Panc1 (cell line): ENCODE measurements at regions not wholly inside any gene's neighbourhood (a gene's known extent, or its start where the extent isn't known, plus 50 kb on each side); places are given as distances from the start of the nearest gene placed in this dataset.

ENCODE experiments used
- POLR2AphosphoS5 ChIP-seq: IDR thresholded peaks from 2 replicates; pipeline ENCODE4 v1.6.1; 2012; ENCODE audit warnings: mild to moderate bottlenecking, low read depth, low read length, moderate library complexity
- TCF7L2 ChIP-seq: IDR thresholded peaks from 2 replicates; pipeline ENCODE4 v1.6.1; 2011; ENCODE audit warnings: mild to moderate bottlenecking, low read depth, low read length, inconsistent platforms
- TF ChIP-seq, protein P1 (sequence below): fragments of 450-650 bp; IDR thresholded peaks from 2 replicates; pipeline ENCODE4 v1.5.1; 2017; ENCODE audit warnings: mild to moderate bottlenecking
- TF ChIP-seq, protein P2 (sequence below), 2 experiments: IDR thresholded peaks; 2 replicates each; pipeline ENCODE4 v1.6.1; 2011 to 2012; ENCODE audit warnings: low read depth in 2 of 2, control low read depth in 1 of 2, low read length in 1 of 2, mild to moderate bottlenecking in 1 of 2, moderate library complexity in 1 of 2; ENCODE audit not compliant: insufficient read depth in 1 of 2

DNA sequence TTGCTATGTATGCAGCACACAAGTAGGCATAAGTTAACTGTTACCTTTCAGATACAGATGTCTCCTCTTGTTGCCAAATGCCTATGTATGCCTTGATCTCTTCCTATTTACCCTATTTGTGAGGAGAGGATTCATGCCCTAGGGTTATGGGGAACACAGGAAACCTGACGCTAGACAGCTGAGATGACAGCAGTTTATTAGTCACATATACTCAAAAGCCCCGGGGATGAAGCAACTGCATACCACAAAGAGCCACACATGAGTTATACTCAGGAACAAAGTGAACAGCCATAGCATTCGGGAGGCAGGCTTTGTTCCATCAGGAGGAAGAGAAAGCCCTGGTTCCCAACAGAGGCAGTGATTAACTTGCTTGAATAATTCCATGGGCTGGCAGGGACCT is 1011.7 kb upstream of the PCDH7 start:
- TF ChIP-seq, protein P1, sequence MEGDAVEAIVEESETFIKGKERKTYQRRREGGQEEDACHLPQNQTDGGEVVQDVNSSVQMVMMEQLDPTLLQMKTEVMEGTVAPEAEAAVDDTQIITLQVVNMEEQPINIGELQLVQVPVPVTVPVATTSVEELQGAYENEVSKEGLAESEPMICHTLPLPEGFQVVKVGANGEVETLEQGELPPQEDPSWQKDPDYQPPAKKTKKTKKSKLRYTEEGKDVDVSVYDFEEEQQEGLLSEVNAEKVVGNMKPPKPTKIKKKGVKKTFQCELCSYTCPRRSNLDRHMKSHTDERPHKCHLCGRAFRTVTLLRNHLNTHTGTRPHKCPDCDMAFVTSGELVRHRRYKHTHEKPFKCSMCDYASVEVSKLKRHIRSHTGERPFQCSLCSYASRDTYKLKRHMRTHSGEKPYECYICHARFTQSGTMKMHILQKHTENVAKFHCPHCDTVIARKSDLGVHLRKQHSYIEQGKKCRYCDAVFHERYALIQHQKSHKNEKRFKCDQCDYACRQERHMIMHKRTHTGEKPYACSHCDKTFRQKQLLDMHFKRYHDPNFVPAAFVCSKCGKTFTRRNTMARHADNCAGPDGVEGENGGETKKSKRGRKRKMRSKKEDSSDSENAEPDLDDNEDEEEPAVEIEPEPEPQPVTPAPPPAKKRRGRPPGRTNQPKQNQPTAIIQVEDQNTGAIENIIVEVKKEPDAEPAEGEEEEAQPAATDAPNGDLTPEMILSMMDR, result no peak
- TF ChIP-seq TCF7L2 (no peak), POLR2AphosphoS5 (no peak)
- TF ChIP-seq, protein P2, sequence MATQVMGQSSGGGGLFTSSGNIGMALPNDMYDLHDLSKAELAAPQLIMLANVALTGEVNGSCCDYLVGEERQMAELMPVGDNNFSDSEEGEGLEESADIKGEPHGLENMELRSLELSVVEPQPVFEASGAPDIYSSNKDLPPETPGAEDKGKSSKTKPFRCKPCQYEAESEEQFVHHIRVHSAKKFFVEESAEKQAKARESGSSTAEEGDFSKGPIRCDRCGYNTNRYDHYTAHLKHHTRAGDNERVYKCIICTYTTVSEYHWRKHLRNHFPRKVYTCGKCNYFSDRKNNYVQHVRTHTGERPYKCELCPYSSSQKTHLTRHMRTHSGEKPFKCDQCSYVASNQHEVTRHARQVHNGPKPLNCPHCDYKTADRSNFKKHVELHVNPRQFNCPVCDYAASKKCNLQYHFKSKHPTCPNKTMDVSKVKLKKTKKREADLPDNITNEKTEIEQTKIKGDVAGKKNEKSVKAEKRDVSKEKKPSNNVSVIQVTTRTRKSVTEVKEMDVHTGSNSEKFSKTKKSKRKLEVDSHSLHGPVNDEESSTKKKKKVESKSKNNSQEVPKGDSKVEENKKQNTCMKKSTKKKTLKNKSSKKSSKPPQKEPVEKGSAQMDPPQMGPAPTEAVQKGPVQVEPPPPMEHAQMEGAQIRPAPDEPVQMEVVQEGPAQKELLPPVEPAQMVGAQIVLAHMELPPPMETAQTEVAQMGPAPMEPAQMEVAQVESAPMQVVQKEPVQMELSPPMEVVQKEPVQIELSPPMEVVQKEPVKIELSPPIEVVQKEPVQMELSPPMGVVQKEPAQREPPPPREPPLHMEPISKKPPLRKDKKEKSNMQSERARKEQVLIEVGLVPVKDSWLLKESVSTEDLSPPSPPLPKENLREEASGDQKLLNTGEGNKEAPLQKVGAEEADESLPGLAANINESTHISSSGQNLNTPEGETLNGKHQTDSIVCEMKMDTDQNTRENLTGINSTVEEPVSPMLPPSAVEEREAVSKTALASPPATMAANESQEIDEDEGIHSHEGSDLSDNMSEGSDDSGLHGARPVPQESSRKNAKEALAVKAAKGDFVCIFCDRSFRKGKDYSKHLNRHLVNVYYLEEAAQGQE (IDR thresholded peaks at IDR 0.05; ENCODE audit: insufficient read depth in 1 of 2, low read depth in 2 of 2, low read length in 1 of 2), result no peak
